IMR-90 (cell line): ENCODE measurements at regions not wholly inside any gene's neighbourhood (a gene's known extent, or its start where the extent isn't known, plus 50 kb on each side); places are given as distances from the start of the nearest gene placed in this dataset.

Experiments used
- ATAC-seq: fragments of 200-7000 bp; cut with Tn5 transposase; 2 replicates; pipeline ENCODE4 v1.9.1; 2020; ENCODE audit warnings: low read depth, mild to moderate bottlenecking, moderate library complexity
- BruUV-seq: library from RNA; stranded (reverse); fragments of 400-500 nt; replicated peaks from 2 replicates; lab custom pipeline; 2021; lab: Mats Ljungman, UMichigan
- CTCF ChIA-PET: fragments of 300-600 bp; formaldehyde crosslinking; extraction: SDS; loops from one replicate; lab custom pipeline; 2021; ENCODE audit warnings: antibody characterized with exemption; lab: Yijun Ruan, JAX
- POLR2A ChIA-PET: fragments of 300-600 bp; sonication (Branson Sonifier 250); formaldehyde crosslinking; loops from one replicate; lab custom pipeline; 2022; ENCODE audit warnings: antibody characterized with exemption; ENCODE audit not compliant: unreplicated experiment; lab: Charles Lee
- DNase-seq: peaks from one replicate; pipeline ENCODE4 v3.0.0; 2013
- H2AFZ ChIP-seq: replicated peaks from 2 replicates; pipeline ENCODE3; 2013; ENCODE audit warnings: low read length, mild to moderate bottlenecking; ENCODE audit not compliant: poor library complexity
- H2AK5ac ChIP-seq: 2 replicates; pipeline ENCODE4 v1.6.1; 2013; ENCODE audit warnings: low read depth, low read length, inconsistent platforms
- H2AK9ac ChIP-seq: replicated peaks from 2 replicates; pipeline ENCODE3; 2013; ENCODE audit warnings: mild to moderate bottlenecking, low read depth, low read length, moderate library complexity; ENCODE audit not compliant: poor library complexity
- H2BK120ac ChIP-seq: 2 replicates; pipeline ENCODE4 v1.6.1; 2013; ENCODE audit warnings: low read depth, low read length, inconsistent platforms
- H2BK15ac ChIP-seq: 3 replicates; pipeline ENCODE4 v1.6.1; 2013; ENCODE audit warnings: low read depth, low read length, inconsistent platforms
- H2BK20ac ChIP-seq: 2 replicates; pipeline ENCODE4 v1.6.1; 2013; ENCODE audit warnings: low read depth, mild to moderate bottlenecking, inconsistent platforms, low read length, moderate library complexity
- H2BK5ac ChIP-seq: 2 replicates; pipeline ENCODE4 v1.6.1; 2013; ENCODE audit warnings: mild to moderate bottlenecking, low read depth, low read length, inconsistent platforms; ENCODE audit not compliant: poor library complexity, severe bottlenecking
- H3K14ac ChIP-seq: replicated peaks from 2 replicates; pipeline ENCODE4 v1.6.1; 2013; ENCODE audit warnings: low read depth, low read length, inconsistent platforms
- H3K18ac ChIP-seq: 2 replicates; pipeline ENCODE4 v1.6.1; 2013; ENCODE audit warnings: low read depth, low read length, control low read depth
- H3K23ac ChIP-seq: 2 replicates; pipeline ENCODE4 v1.6.1; 2013; ENCODE audit warnings: low read depth, low read length, inconsistent platforms
- H3K27ac ChIP-seq: 2 replicates; pipeline ENCODE4 v1.5.1; 2013; ENCODE audit warnings: mild to moderate bottlenecking, control low read depth, low read length; ENCODE audit not compliant: insufficient read depth
- H3K27me3 ChIP-seq: 2 replicates; pipeline ENCODE4 v1.6.1; 2013; ENCODE audit warnings: low read length; ENCODE audit not compliant: control insufficient read depth, insufficient read depth
- H3K36me3 ChIP-seq: 2 replicates; pipeline ENCODE4 v1.6.1; 2013; ENCODE audit warnings: low read length, mixed read lengths; ENCODE audit not compliant: control insufficient read depth, insufficient read depth
- H3K4ac ChIP-seq: 2 replicates; pipeline ENCODE4 v1.6.1; 2013; ENCODE audit warnings: low read depth, low read length, inconsistent platforms
- H3K4me1 ChIP-seq: 2 replicates; pipeline ENCODE4 v1.6.1; 2013; ENCODE audit warnings: low read length, mixed read lengths; ENCODE audit not compliant: control insufficient read depth, insufficient read depth
- H3K4me2 ChIP-seq: 2 replicates; pipeline ENCODE4 v1.6.1; 2013; ENCODE audit warnings: low read depth, mild to moderate bottlenecking, control low read depth, low read length, moderate library complexity
- H3K4me3 ChIP-seq: 2 replicates; pipeline ENCODE4 v1.5.1; 2013; ENCODE audit warnings: low read depth, mild to moderate bottlenecking, control low read depth, low read length, moderate library complexity; ENCODE audit not compliant: insufficient read depth
- H3K56ac ChIP-seq: 2 replicates; pipeline ENCODE4 v1.6.1; 2013; ENCODE audit warnings: low read length, inconsistent platforms; ENCODE audit not compliant: insufficient read depth; ENCODE audit errors: extremely low read depth
- H3K79me1 ChIP-seq, 2 experiments: 2 replicates each; pipeline ENCODE4 v1.6.1; 2013; ENCODE audit warnings: low read length in 2 of 2, inconsistent platforms in 1 of 2, low read depth in 1 of 2
- H3K9ac ChIP-seq: 2 replicates; pipeline ENCODE4 v1.6.1; 2013; ENCODE audit warnings: low read depth, low read length, control low read depth
- H3K9me1 ChIP-seq: 2 replicates; pipeline ENCODE4 v1.6.1; 2013; ENCODE audit warnings: low read length, inconsistent platforms; ENCODE audit not compliant: insufficient read depth
- H3K9me3 ChIP-seq: 2 replicates; pipeline ENCODE4 v1.6.1; 2013; ENCODE audit warnings: low read length; ENCODE audit not compliant: control insufficient read depth, insufficient read depth
- H4K20me1 ChIP-seq: 2 replicates; pipeline ENCODE4 v1.6.1; 2013; ENCODE audit warnings: low read length, inconsistent platforms; ENCODE audit not compliant: insufficient read depth
- H4K5ac ChIP-seq: 2 replicates; pipeline ENCODE4 v1.6.1; 2013; ENCODE audit warnings: mild to moderate bottlenecking, low read depth, low read length, control low read depth
- H4K8ac ChIP-seq, 2 experiments: 2 replicates each; pipeline ENCODE4 v1.6.1; 2013; ENCODE audit warnings: low read depth in 2 of 2, low read length in 2 of 2, control low read depth in 1 of 2, inconsistent platforms in 1 of 2
- H4K91ac ChIP-seq: 2 replicates; pipeline ENCODE4 v1.6.1; 2013; ENCODE audit warnings: low read depth, low read length, inconsistent platforms; ENCODE audit not compliant: insufficient read depth
- ELK1 ChIP-seq: fragments of 150-350 bp; IDR thresholded peaks from 2 replicates; pipeline ENCODE4 v1.6.1; 2016; ENCODE audit warnings: low read depth, mild to moderate bottlenecking, low read length, moderate library complexity, borderline replicate concordance
- NFE2L2 ChIP-seq: fragments of 150-350 bp; IDR thresholded peaks from 2 replicates; pipeline ENCODE4 v1.6.1; 2016; ENCODE audit warnings: low read depth, mild to moderate bottlenecking, low read length
- POLR2A ChIP-seq: IDR thresholded peaks from 2 replicates; pipeline ENCODE4 v1.6.1; 2012; ENCODE audit warnings: mild to moderate bottlenecking, low read depth, low read length
- RCOR1 ChIP-seq: IDR thresholded peaks from 2 replicates; pipeline ENCODE4 v1.6.1; 2012; ENCODE audit warnings: mild to moderate bottlenecking, low read length, improper control_type of control experiment; ENCODE audit not compliant: insufficient replicate concordance
- USF2 ChIP-seq: fragments of 150-350 bp; IDR thresholded peaks from 2 replicates; pipeline ENCODE4 v1.6.1; 2017; ENCODE audit warnings: mild to moderate bottlenecking, antibody characterized with exemption, low read length, low read depth
- WGBS, 2 experiments: methylation state at CpG; one replicate each; pipeline versions ENCODE4 v1.1.5 to v1.1.7; 2013; ENCODE audit warnings: missing lambda C conversion rate in 2 of 2; ENCODE audit not compliant: insufficient read length in 1 of 2; ENCODE audit errors: extremely low coverage in 2 of 2; 5-methylcytosine and 5-hydroxymethylcytosine counted together
- dilution Hi-C: fragments of 300-500 bp; cut with HindIII; formaldehyde crosslinking; loops from one replicate; pipeline ENCODE4 v1.14.3; 2018; ENCODE audit warnings: low sequenced_read_pairs; ENCODE audit not compliant: unreplicated experiment
- in situ Hi-C: fragments of 300-500 bp; cut with MboI; formaldehyde crosslinking; loops from 3 replicates; pipeline ENCODE4 v1.14.3; 2019; ENCODE audit warnings: low sequenced_read_pairs, inconsistent platforms, mixed read lengths
- intact Hi-C: fragments of 100-400 bp; cut with micrococcal nuclease; formaldehyde crosslinking; loops from 2 replicates; pipeline ENCODE4 v1.10.0; 2022

- Histone ChIP-seq H2BK20ac (no peak overlapping the region), H3K79me1 (no peaks in the 10 kb centered on the region), H4K8ac (no peak overlapping the region), H4K5ac (no peak overlapping the region), H3K18ac (no peak overlapping the region), H3K4me3 (no peak overlapping the region), H2AK9ac (no peak overlapping the region), H2AK5ac (no peak overlapping the region), H2AFZ (no peak overlapping the region), H2BK5ac (no peak overlapping the region), H3K9me3 (no peaks in the 10 kb centered on the region), H3K56ac (no peak overlapping the region), H3K9ac (no peak overlapping the region), H3K27me3 (no peaks in the 10 kb centered on the region), H3K23ac (no peak overlapping the region), H3K4me2 (no peak overlapping the region), H3K4ac (no peak overlapping the region), H3K4me1 (no peaks in the 10 kb centered on the region), H3K36me3 (no peaks in the 10 kb centered on the region), H4K91ac (no peak overlapping the region), H2BK15ac (no peak overlapping the region), H3K9me1 (no peaks in the 10 kb centered on the region), H4K20me1 (no peaks in the 10 kb centered on the region), H3K14ac (no peak overlapping the region), H3K27ac (no peak overlapping the region), H2BK120ac (no peak overlapping the region)
- ATAC-seq (no peak), DNase-seq (no peak)
- dilution Hi-C loops, result no loop called here
- no TSS peak for BruUV-seq
- TF ChIP-seq USF2 (no peak), POLR2A (no peak), ELK1 (no peak), NFE2L2 (no peak), RCOR1 (no peak)
- ChIA-PET POLR2A (no interaction called here), CTCF (no interaction called here)
- intact Hi-C loops, result no loop called here
- WGBS, 2 experiments, result no CpG with 5 or more reads among the region's 3 CpGs
- in situ Hi-C loops, result no loop called here
Measured at GRCh38 chr12:60849723-60850122, 1253.9 kb downstream of the SLC16A7 start.
